HG03103 (cell line): ENCODE measurements at regions not wholly inside any gene's neighbourhood (a gene's known extent, or its start where the extent isn't known, plus 50 kb on each side); places are given as distances from the start of the nearest gene placed in this dataset.

Experiments
- ATAC-seq: cut with Tn5 transposase; IDR thresholded peaks from one replicate; pipeline ENCODE4 v1.9.1; 2021; ENCODE audit warnings: low read depth; ENCODE audit not compliant: unreplicated experiment

- no peak for ATAC-seq
These were observed 93.5 kb downstream of the SIK1 start for GRCh38 chr21:43333298-43334062.

DNA sequence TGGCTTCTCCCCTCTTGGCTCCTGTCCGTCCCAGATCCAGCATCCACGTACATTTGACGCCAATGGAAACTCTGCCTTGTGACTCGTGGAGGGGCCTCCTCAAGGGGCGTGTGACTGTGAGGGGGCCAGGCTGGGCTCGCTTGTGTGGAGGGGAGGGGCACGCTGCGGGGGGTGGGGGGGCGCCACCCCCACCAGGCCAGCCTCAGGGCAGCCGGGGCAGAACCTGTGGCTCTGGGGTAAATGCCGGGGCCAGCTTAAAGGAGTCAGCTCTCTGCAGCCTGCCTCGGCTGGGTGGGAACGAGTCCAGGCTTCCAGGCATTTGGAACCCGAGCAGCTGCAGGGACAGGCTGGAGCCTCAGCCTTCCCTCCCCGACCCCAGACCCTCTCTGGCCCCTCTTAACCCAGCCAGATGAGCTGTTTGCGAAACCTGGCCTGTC lies 94.1 kb downstream of the SIK1 start:
- ATAC-seq, result no peak

GRCh38 chr21:43331962-43332828 lies 94.7 kb downstream of the SIK1 start:
- ATAC-seq, result no peak

DNA sequence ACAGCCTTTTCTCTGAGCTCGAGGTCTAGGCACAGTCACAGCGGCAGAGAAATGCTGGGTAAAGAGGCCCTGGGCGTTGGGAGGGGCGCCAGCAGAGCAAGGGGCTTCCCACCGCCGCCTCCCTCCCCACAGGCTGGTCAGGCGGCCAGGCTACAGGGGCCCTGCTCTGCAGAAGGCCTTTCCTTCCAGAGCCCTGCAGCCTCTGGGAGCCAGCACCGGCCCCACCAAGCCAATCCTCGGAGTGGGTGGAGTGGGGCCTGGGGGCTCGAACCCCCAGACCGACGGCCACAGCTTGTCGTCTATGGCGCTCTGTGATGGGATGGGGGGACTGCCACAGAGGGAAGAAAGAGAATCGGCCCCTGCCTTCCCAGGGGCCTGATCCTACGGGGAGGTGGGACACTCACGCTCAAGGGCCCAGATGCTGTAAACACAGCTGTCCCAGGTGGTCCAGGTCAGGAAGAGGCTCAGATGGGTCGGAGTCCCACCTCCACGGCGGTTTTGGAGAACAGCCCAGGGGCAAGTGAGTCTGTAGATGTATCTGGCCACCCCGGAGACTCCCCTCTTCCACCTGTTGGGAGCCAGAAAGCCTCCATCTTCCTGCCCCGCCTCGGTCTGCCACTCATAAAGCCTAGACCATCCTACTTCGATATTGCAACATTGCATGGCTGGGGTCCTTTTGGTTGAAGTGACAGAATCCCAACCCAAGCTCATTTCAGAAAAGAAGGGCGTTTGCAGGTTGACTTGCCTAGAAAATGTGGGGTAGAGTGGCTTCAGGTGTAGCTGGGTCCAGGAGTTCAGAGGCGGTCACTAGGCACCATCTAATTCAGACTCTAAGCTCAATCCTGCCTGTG lies 95.6 kb downstream of the SIK1 start:
- ATAC-seq, result no peak

DNA sequence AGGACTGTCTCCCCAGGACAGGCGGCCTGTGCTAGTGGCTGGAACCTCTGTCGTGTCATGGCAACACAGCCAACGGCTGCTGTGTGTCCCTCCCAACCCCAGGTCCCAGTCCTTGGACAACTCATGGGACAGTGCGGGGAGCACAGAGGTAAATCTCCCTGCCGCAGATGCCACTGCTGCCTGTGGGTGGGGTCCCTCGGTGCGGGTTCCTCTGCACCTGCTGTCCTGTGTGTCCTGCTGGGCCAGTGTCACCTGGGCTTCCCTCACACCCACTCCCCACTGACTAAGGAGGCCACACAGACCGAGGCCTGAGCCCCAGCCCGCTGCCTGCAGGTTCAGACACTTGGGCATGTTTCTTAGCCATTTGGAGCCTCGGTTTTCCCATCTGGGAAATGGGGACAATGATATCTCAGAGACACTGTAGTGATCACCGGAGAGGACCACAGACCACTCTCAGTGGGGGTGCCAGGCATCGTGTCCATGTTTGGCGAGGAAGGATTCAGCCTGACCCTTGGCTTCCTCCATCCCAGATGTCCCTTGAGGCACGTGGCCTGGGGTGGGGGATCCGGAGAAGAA lies 96.5 kb downstream of the SIK1 start:
- no peak for ATAC-seq

GRCh38 chr21:43329711-43330269 lies 97.1 kb downstream of the SIK1 start:
- no peak for ATAC-seq

DNA sequence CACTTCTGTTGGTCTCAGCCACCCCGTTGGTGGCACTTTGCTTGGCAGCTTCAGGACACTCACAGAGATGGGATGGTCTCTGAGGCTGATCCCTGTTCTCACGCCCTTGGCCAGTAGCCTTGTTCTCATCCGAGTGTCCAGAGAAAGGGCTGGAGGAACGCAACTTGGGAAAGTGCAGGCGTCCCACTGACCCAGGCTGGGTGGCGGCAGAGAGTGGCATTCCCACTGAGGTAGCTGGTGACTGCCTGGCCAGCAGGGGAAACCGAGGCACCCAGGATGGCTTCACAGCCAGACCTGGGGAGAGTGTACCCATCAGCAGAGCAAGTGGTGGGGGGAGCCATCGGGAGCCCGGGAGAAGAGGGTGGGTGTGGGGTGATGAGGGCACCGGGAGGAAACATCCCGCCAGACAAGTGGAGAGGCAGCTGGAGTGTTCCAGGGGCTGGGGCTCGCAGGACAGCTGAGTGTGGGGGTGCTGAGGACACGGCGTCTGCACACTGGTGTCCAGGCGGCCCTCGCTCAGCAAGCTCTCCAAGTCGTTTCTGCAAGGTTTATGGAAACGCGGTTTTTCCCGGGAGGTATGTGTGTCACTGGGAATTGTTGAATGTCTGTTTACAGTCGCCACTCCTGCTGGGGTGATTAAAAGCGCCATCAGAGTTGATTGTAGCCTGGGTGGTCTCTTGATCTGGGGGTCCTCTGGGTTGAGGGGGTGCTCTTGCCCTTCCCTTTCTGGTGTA lies 97.8 kb downstream of the SIK1 start:
- no peak for ATAC-seq

- no peak for ATAC-seq
These were observed 98.6 kb downstream of the SIK1 start for GRCh38 chr21:43328185-43328957.

- no peak for ATAC-seq
These were observed 100.8 kb downstream of the SIK1 start for GRCh38 chr21:43325968-43326715.

DNA sequence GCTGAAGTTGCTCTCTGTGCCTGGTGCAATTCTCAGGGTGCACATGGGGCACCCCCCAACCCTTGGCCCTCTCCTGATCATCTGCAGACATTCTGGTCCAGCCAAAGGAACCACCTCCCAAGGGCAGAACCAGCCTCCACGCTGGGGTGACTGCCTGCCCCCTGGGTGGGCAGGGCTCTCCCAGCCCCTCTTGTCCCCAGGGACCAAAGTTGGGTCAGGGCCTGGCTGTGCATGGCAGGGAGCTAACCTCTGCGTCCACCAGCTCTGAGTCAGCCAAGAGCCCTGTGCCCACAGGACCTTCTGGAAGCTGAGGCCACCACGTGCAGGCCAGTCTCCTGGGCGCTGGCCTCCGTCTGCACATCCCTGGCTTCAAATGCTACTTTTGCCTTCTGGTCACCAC lies 101.9 kb downstream of the SIK1 start:
- ATAC-seq, result no peak

DNA sequence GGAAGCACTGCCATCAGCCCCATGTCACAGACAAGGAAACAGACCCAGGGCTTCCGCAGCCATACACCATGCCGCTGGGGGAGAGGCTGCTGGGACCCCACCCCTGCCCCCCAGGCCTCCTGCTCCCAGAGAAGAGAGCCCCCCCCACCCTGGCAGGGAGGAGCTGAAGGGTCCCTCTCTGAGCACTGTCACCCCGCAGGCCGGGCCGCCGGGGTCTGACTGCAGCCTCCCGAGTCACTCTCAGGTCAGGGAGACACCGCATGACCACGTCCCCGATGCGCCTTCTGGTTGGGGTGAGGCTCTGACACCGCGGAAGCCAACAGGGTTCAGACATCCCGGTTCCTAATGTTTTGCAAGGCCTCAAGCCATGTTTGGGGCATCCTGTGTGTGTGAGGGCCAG lies 102.3 kb downstream of the SIK1 start:
- ATAC-seq, result no peak

DNA sequence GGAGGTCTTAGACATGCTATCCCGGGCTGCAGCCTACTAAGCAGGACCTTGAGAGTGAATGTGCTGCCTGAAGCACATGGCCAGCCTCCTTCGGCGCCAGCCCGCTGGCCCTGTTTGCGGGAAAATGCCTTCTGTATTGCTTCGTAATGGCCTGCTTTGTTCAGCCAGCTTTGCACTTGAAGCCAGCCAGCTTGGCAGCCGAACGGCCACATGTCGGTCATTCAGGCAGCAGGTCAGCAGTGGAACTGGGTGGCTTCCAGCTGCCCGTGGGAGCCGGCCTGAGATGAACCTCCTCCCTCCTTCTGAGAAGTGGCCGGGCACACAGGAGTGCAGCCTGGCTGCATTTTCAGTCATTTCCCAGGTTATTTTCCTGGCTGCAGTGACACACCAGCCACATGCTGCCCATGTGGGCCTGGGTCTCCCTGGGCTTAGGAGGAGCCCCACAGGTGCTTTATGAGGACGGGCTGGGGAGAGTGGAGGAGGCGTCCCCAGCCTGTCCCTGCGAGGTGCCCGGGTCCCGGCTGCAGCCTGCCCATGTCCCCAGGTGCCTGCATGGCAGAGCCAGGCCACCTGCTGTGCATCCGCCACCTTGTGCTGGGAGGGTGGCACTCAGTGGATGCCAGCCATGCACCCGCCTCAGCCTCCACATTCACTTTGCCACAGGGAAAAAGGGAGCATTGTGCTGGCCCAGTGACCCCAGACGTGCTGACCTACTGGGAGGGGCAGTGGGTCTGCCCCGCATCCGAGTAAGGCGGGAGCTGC lies 103.5 kb downstream of the SIK1 start:
- ATAC-seq, result no peak

- ATAC-seq, result no peak
These were observed 104.1 kb downstream of the SIK1 start for GRCh38 chr21:43322805-43323204.

DNA sequence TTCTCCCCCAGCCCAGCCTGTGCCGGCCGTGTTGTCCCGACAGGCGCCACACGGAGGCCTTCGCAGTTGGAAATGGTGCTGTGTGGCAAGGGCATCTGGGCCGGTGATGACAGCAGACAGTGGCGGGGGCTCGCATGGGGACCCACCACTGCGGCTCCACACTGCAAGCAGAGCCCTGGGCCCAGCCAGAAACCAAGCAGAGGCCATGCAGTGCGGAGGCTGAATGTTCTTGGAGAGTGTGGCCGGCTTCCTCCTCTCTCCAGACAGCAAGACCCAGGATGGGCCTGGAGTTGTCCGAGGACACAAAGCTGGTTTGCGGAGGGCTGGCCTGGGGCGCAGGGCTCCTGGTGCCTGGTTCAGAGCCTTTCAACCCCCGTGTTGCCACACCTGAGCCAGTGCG lies 104.6 kb downstream of the SIK1 start:
- ATAC-seq, result no peak

GRCh38 chr21:43321611-43322010 lies 105.3 kb downstream of the SIK1 start:
- no peak for ATAC-seq

GRCh38 chr21:43321111-43321510 lies 105.8 kb downstream of the SIK1 start:
- ATAC-seq, result no peak

- ATAC-seq, result no peak
These were observed 106.4 kb downstream of the SIK1 start for GRCh38 chr21:43320526-43320925.
